ENCODE measurements at regions not wholly inside any gene's neighbourhood (a gene's known extent, or its start where the extent isn't known, plus 50 kb on each side); places are given as distances from the start of the nearest gene placed in this dataset.

GRCh38 chr5:97568382-97568781, 385.3 kb upstream of the RIOK2 start:
- Histone ChIP-seq H3K9me2 (ENCODE audit: insufficient read depth, low read length) (no peaks in the 10 kb centered on the region), H3K9ac (ENCODE audit: low read length) (no peak overlapping the region), H3K27me3 (ENCODE audit: insufficient read depth, low read depth, low read length) (no peaks in the 10 kb centered on the region), H3K9me3 (ENCODE audit: low read length) (peaks cover 11% of the 10 kb centered on the region), H3F3A (ENCODE audit: insufficient read depth, low read length, poor library complexity, severe bottlenecking) (no peaks in the 10 kb centered on the region), H2AFZ (ENCODE audit: low read depth, low read length) (no peak overlapping the region), H3K36me3 (ENCODE audit: insufficient read depth, low read length) (no peaks in the 10 kb centered on the region), H4K20me1 (ENCODE audit: insufficient read depth) (no peaks in the 10 kb centered on the region), H3K4me3 (ENCODE audit: low read length) (no peak overlapping the region), H3K4me2 (ENCODE audit: low read length) (no peak overlapping the region), H3K27ac (ENCODE audit: low read length) (no peak overlapping the region), H3K79me2 (replicated peaks; ENCODE audit: insufficient read depth, low read length) (no peaks in the 10 kb centered on the region)
- TF ChIP-seq, protein P1, sequence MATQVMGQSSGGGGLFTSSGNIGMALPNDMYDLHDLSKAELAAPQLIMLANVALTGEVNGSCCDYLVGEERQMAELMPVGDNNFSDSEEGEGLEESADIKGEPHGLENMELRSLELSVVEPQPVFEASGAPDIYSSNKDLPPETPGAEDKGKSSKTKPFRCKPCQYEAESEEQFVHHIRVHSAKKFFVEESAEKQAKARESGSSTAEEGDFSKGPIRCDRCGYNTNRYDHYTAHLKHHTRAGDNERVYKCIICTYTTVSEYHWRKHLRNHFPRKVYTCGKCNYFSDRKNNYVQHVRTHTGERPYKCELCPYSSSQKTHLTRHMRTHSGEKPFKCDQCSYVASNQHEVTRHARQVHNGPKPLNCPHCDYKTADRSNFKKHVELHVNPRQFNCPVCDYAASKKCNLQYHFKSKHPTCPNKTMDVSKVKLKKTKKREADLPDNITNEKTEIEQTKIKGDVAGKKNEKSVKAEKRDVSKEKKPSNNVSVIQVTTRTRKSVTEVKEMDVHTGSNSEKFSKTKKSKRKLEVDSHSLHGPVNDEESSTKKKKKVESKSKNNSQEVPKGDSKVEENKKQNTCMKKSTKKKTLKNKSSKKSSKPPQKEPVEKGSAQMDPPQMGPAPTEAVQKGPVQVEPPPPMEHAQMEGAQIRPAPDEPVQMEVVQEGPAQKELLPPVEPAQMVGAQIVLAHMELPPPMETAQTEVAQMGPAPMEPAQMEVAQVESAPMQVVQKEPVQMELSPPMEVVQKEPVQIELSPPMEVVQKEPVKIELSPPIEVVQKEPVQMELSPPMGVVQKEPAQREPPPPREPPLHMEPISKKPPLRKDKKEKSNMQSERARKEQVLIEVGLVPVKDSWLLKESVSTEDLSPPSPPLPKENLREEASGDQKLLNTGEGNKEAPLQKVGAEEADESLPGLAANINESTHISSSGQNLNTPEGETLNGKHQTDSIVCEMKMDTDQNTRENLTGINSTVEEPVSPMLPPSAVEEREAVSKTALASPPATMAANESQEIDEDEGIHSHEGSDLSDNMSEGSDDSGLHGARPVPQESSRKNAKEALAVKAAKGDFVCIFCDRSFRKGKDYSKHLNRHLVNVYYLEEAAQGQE (IDR thresholded peaks at IDR 0.05; ENCODE audit: borderline replicate concordance) = no peak
- TF ChIP-seq, protein P2, sequence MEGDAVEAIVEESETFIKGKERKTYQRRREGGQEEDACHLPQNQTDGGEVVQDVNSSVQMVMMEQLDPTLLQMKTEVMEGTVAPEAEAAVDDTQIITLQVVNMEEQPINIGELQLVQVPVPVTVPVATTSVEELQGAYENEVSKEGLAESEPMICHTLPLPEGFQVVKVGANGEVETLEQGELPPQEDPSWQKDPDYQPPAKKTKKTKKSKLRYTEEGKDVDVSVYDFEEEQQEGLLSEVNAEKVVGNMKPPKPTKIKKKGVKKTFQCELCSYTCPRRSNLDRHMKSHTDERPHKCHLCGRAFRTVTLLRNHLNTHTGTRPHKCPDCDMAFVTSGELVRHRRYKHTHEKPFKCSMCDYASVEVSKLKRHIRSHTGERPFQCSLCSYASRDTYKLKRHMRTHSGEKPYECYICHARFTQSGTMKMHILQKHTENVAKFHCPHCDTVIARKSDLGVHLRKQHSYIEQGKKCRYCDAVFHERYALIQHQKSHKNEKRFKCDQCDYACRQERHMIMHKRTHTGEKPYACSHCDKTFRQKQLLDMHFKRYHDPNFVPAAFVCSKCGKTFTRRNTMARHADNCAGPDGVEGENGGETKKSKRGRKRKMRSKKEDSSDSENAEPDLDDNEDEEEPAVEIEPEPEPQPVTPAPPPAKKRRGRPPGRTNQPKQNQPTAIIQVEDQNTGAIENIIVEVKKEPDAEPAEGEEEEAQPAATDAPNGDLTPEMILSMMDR (IDR thresholded peaks at IDR 0.05; ENCODE audit: poor library complexity, severe bottlenecking) = no peak
- TF ChIP-seq MXI1 (conservative IDR thresholded peaks at IDR 0.05; ENCODE audit: poor library complexity, severe bottlenecking) (no peak), EZH2 (IDR thresholded peaks at IDR 0.05; ENCODE audit: borderline replicate concordance, insufficient read depth, low read length, poor library complexity, severe bottlenecking) (no peak), TAF1 (IDR thresholded peaks at IDR 0.05; ENCODE audit: low read depth) (no peak), EP300 (conservative IDR thresholded peaks at IDR 0.05; ENCODE audit: poor library complexity, severe bottlenecking) (no peak), RAD21 (conservative IDR thresholded peaks at IDR 0.05) (no peak), SMC3 (conservative IDR thresholded peaks at IDR 0.05; ENCODE audit: poor library complexity) (no peak), POLR2AphosphoS5 (IDR thresholded peaks at IDR 0.05) (no peak)

DNA sequence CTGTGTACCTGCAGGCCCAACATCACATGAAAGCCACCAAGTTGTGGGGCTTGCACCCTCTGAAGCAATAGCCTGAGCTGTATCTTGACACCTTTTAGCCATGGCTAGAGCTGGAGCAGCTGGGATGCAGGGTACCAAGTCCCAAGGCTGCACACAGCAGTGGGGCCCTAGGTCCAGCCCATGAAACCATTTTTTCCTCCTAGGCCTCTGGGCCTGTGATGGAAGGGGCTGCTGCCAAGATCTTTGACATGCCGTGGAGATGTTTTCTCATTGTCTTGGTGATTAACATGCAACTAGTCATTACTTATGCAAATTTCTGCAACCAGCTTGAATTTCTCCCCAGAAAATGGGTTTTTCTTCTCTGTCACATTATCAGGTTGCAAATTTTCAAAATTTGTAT, 387.2 kb upstream of the RIOK2 start:
- Histone ChIP-seq H2AFZ (ENCODE audit: low read depth, low read length) (no peak overlapping the region), H3K9me2 (ENCODE audit: insufficient read depth, low read length) (no peaks in the 10 kb centered on the region), H3K9me3 (ENCODE audit: low read length) (peaks cover 11% of the 10 kb centered on the region), H3K79me2 (replicated peaks; ENCODE audit: insufficient read depth, low read length) (no peaks in the 10 kb centered on the region), H3K27ac (ENCODE audit: low read length) (no peak overlapping the region), H3K9ac (ENCODE audit: low read length) (no peak overlapping the region), H3K4me2 (ENCODE audit: low read length) (no peak overlapping the region), H3K4me3 (ENCODE audit: low read length) (no peak overlapping the region), H3K27me3 (ENCODE audit: insufficient read depth, low read depth, low read length) (no peaks in the 10 kb centered on the region), H3K36me3 (ENCODE audit: insufficient read depth, low read length) (no peaks in the 10 kb centered on the region), H4K20me1 (ENCODE audit: insufficient read depth) (no peaks in the 10 kb centered on the region), H3F3A (ENCODE audit: insufficient read depth, low read length, poor library complexity, severe bottlenecking) (no peaks in the 10 kb centered on the region)
- TF ChIP-seq, protein P2 (IDR thresholded peaks at IDR 0.05; ENCODE audit: poor library complexity, severe bottlenecking) = no peak
- TF ChIP-seq EP300 (conservative IDR thresholded peaks at IDR 0.05; ENCODE audit: poor library complexity, severe bottlenecking) = no peak
- TF ChIP-seq, protein P1 (IDR thresholded peaks at IDR 0.05; ENCODE audit: borderline replicate concordance) = no peak
- no peak for TF ChIP-seq SMC3 (conservative IDR thresholded peaks at IDR 0.05; ENCODE audit: poor library complexity)
